GM20000 (cell line): ENCODE measurements at regions not wholly inside any gene's neighbourhood (a gene's known extent, or its start where the extent isn't known, plus 50 kb on each side); places are given as distances from the start of the nearest gene placed in this dataset.

Experiments
- DNase-seq: peaks from one replicate; pipeline ENCODE4 v3.0.0; 2012; ENCODE audit warnings: low spot score
- CTCF ChIP-seq: IDR thresholded peaks from 2 replicates; pipeline ENCODE4 v1.5.1; 2012; ENCODE audit warnings: mild to moderate bottlenecking, control low read depth; ENCODE audit errors: extremely low read depth, missing control alignments

GRCh38 chr12:41802803-41803202 lies 341.9 kb downstream of the GXYLT1 start:
- no peak for DNase-seq
- no peak for TF ChIP-seq CTCF

- DNase-seq = no peak
- TF ChIP-seq CTCF = no peak
These were observed 343.4 kb downstream of the GXYLT1 start for GRCh38 chr12:41801261-41801660.

GRCh38 chr12:41799671-41800070 lies 345.0 kb downstream of the GXYLT1 start:
- no peak for TF ChIP-seq CTCF
- no peak for DNase-seq

- no peak for DNase-seq
- TF ChIP-seq CTCF = no peak
These were observed 348.8 kb downstream of the GXYLT1 start for GRCh38 chr12:41795910-41796309.

- DNase-seq = no peak
- TF ChIP-seq CTCF = no peak
These were observed 349.5 kb downstream of the GXYLT1 start for GRCh38 chr12:41795051-41795600.

- TF ChIP-seq CTCF = no peak
- no peak for DNase-seq
These were observed 350.3 kb downstream of the GXYLT1 start for GRCh38 chr12:41794336-41794735.

- DNase-seq = no peak
- TF ChIP-seq CTCF = no peak
These were observed 359.7 kb downstream of the GXYLT1 start for GRCh38 chr12:41784957-41785356.

- no peak for DNase-seq
- no peak for TF ChIP-seq CTCF
These were observed 365.7 kb downstream of the GXYLT1 start for GRCh38 chr12:41778934-41779333.
